ENCODE measurements at regions not wholly inside any gene's neighbourhood (a gene's known extent, or its start where the extent isn't known, plus 50 kb on each side); places are given as distances from the start of the nearest gene placed in this dataset.

GRCh38 chr2:2484301-2484700 lies 153.2 kb upstream of the MYT1L start:
- CTCF ChIA-PET: no interaction called here
- DNase-seq: no peak

More at GRCh38 chr2:2484301-2484700, 153.2 kb upstream of the MYT1L start:
- Histone ChIP-seq H3K79me1 (ENCODE audit: low read depth in 1 of 2, low read length in 2 of 2) (no peaks in the 10 kb centered on the region), H3K14ac (replicated peaks; ENCODE audit: low read depth, low read length) (no peak overlapping the region), H2BK15ac (ENCODE audit: low read depth, low read length) (no peak overlapping the region), H3K27ac (ENCODE audit: insufficient read depth, low read length) (no peak overlapping the region), H2BK20ac (ENCODE audit: low read depth, low read length) (no peak overlapping the region), H3K9ac (ENCODE audit: low read depth, low read length) (no peak overlapping the region), H3K18ac (ENCODE audit: low read depth, low read length) (no peak overlapping the region), H2BK120ac (ENCODE audit: low read depth, low read length) (no peak overlapping the region), H3K36me3 (ENCODE audit: control insufficient read depth, insufficient read depth, low read length) (no peaks in the 10 kb centered on the region), H3K9me1 (ENCODE audit: insufficient read depth, low read length) (no peaks in the 10 kb centered on the region), H4K20me1 (ENCODE audit: insufficient read depth, low read length) (no peaks in the 10 kb centered on the region), H2AK9ac (replicated peaks; ENCODE audit: low read depth, low read length, poor library complexity) (no peak overlapping the region), H3K23ac (ENCODE audit: low read depth, low read length) (no peak overlapping the region), H3K4me2 (ENCODE audit: low read depth, low read length) (no peak overlapping the region), H4K5ac (ENCODE audit: low read depth, low read length) (no peak overlapping the region), H2BK5ac (ENCODE audit: low read depth, low read length, poor library complexity, severe bottlenecking) (no peak overlapping the region), H3K27me3 (ENCODE audit: control insufficient read depth, insufficient read depth, low read length) (no peaks in the 10 kb centered on the region), H2AFZ (replicated peaks; ENCODE audit: low read length, poor library complexity) (no peak overlapping the region), H3K4me3 (ENCODE audit: insufficient read depth, low read depth, low read length) (no peak overlapping the region), H3K9me3 (ENCODE audit: control insufficient read depth, insufficient read depth, low read length) (peaks cover 11% of the 10 kb centered on the region), H4K91ac (ENCODE audit: insufficient read depth, low read depth, low read length) (no peak overlapping the region), H2AK5ac (ENCODE audit: low read depth, low read length) (no peak overlapping the region), H3K4ac (ENCODE audit: low read depth, low read length) (no peak overlapping the region), H3K4me1 (ENCODE audit: control insufficient read depth, insufficient read depth, low read length) (no peaks in the 10 kb centered on the region), H3K56ac (ENCODE audit: extremely low read depth, insufficient read depth, low read length) (no peak overlapping the region), H4K8ac (ENCODE audit: low read depth in 2 of 2, low read length in 2 of 2) (no peak overlapping the region)
- in situ Hi-C loops (cut with MboI; ENCODE audit: low sequenced_read_pairs) (no loop called here), intact Hi-C loops (cut with micrococcal nuclease) (no loop called here), dilution Hi-C loops (cut with HindIII; ENCODE audit: low sequenced_read_pairs, unreplicated experiment) (no loop called here)
- no peak for ATAC-seq (ENCODE audit: low read depth)
- no peak for TF ChIP-seq BHLHE40 (IDR thresholded peaks at IDR 0.05; ENCODE audit: low read depth, low read length)
- no peak for TF ChIP-seq RAD21 (IDR thresholded peaks at IDR 0.05; ENCODE audit: low read length)
- no peak for TF ChIP-seq MAFK (IDR thresholded peaks at IDR 0.05; ENCODE audit: low read depth, low read length)
- POLR2A ChIA-PET (ENCODE audit: unreplicated experiment): no interaction called here
- BruUV-seq (replicated peaks): no TSS peak
- no CpG with 5 or more reads among the region's 8 CpGs for WGBS, 2 experiments (ENCODE audit: extremely low coverage in 2 of 2, insufficient read length in 1 of 2)
